NAMALWA (cell line): ENCODE measurements at regions not wholly inside any gene's neighbourhood (a gene's known extent, or its start where the extent isn't known, plus 50 kb on each side); places are given as distances from the start of the nearest gene placed in this dataset.
"Not testable (repeated sequence)": the region's sequence is repeated elsewhere in the genome, so short reads cannot be mapped to it uniquely, and the experiment has no call there.

Experiments
- DNase-seq: peaks from one replicate; pipeline ENCODE4 v3.0.0-alpha.2; 2015; ENCODE audit warnings: low spot score

GRCh38 chr3:147333098-147333497 is 73.2 kb downstream of the ZIC4 start:
- DNase-seq = no peak

GRCh38 chr3:147328711-147329110 is 77.6 kb downstream of the ZIC4 start:
- no peak for DNase-seq

GRCh38 chr3:147324356-147324755 is 82.0 kb downstream of the ZIC4 start:
- no peak for DNase-seq

- DNase-seq = no peak
These were observed 87.4 kb downstream of the ZIC4 start for GRCh38 chr3:147318900-147319299.

- DNase-seq = peak; percentile 28
These were observed 89.3 kb downstream of the ZIC4 start for GRCh38 chr3:147317080-147317479.

- DNase-seq = no peak
These were observed 92.8 kb downstream of the ZIC4 start for GRCh38 chr3:147313513-147313912.

GRCh38 chr3:147312786-147313280 is 93.5 kb downstream of the ZIC4 start:
- no peak for DNase-seq

GRCh38 chr3:147311716-147312115 is 94.6 kb downstream of the ZIC4 start:
- no peak for DNase-seq

GRCh38 chr3:147305533-147306250 is 100.7 kb downstream of the ZIC4 start:
- no peak for DNase-seq

GRCh38 chr3:147304756-147305155 is 101.6 kb downstream of the ZIC4 start:
- DNase-seq = no peak

- DNase-seq = no peak
These were observed 104.6 kb downstream of the ZIC4 start for GRCh38 chr3:147301781-147302180.

- DNase-seq = no peak
These were observed 106.7 kb downstream of the ZIC4 start for GRCh38 chr3:147299656-147300055.

GRCh38 chr3:147298511-147298982 is 107.8 kb downstream of the ZIC4 start:
- DNase-seq = peak; percentile 27

- DNase-seq = no peak
These were observed 108.5 kb downstream of the ZIC4 start for GRCh38 chr3:147297761-147298350.

- DNase-seq = not testable (repeated sequence)
These were observed 119.0 kb downstream of the ZIC4 start for GRCh38 chr3:147287370-147287769.

- DNase-seq = no peak
These were observed 136.4 kb downstream of the ZIC4 start for GRCh38 chr3:147269907-147270306.

- DNase-seq = no peak
These were observed 138.9 kb downstream of the ZIC4 start for GRCh38 chr3:147267434-147267833.

GRCh38 chr3:147257944-147258343 is 148.4 kb downstream of the ZIC4 start:
- no peak for DNase-seq

- no peak for DNase-seq
These were observed 149.6 kb downstream of the ZIC4 start for GRCh38 chr3:147256739-147257138.

GRCh38 chr3:147246906-147247305 is 159.4 kb downstream of the ZIC4 start:
- DNase-seq = no peak

- DNase-seq = not testable (repeated sequence)
These were observed 160.7 kb downstream of the ZIC4 start for GRCh38 chr3:147245638-147246037.

GRCh38 chr3:147245022-147245421 is 161.3 kb downstream of the ZIC4 start:
- not testable (repeated sequence) for DNase-seq

- DNase-seq = no peak
These were observed 161.9 kb downstream of the ZIC4 start for GRCh38 chr3:147244397-147244796.

GRCh38 chr3:147240581-147240980 is 165.8 kb downstream of the ZIC4 start:
- DNase-seq = no peak
